ENCODE measurements at regions not wholly inside any gene's neighbourhood (a gene's known extent, or its start where the extent isn't known, plus 50 kb on each side); places are given as distances from the start of the nearest gene placed in this dataset.

GRCh38 chr18:79580498-79581171 is 99.0 kb upstream of the CTDP1 start:
- TF ChIP-seq CTCF (conservative IDR thresholded peaks at IDR 0.05; ENCODE audit: low read depth, low read length): no peak
- TF ChIP-seq EZH2 (IDR thresholded peaks at IDR 0.05; ENCODE audit: borderline replicate concordance, low read depth, low read length, poor library complexity, severe bottlenecking): no peak
